BE2C (cell line): ENCODE measurements at regions not wholly inside any gene's neighbourhood (a gene's known extent, or its start where the extent isn't known, plus 50 kb on each side); places are given as distances from the start of the nearest gene placed in this dataset.
"Not testable (repeated sequence)": the region's sequence is repeated elsewhere in the genome, so short reads cannot be mapped to it uniquely, and the experiment has no call there.

Experiments used
- DNase-seq: peaks from one replicate; pipeline ENCODE4 v3.0.0-alpha.2; 2020
- H3K27me3 ChIP-seq: fragments of 250-450 bp; sonication (Bioruptor Pico); 2 replicates; pipeline ENCODE4 v1.5.1; 2020; ENCODE audit warnings: mild to moderate bottlenecking
- H3K36me3 ChIP-seq: fragments of 250-450 bp; sonication (Bioruptor Pico); 2 replicates; pipeline ENCODE4 v1.5.1; 2020; ENCODE audit warnings: mild to moderate bottlenecking
- H3K4me1 ChIP-seq: fragments of 250-450 bp; sonication (Bioruptor Pico); 2 replicates; pipeline ENCODE4 v1.5.1; 2020
- H3K4me3 ChIP-seq: 2 replicates; pipeline ENCODE4 v1.5.1; 2011; ENCODE audit warnings: low read depth, low read length
- H3K9me3 ChIP-seq: fragments of 250-450 bp; sonication (Bioruptor Pico); 2 replicates; pipeline ENCODE4 v1.5.1; 2020
- TF ChIP-seq, protein P1 (sequence below): IDR thresholded peaks from 2 replicates; pipeline ENCODE4 v1.5.1; 2012; ENCODE audit warnings: mild to moderate bottlenecking, low read depth, low read length

DNA sequence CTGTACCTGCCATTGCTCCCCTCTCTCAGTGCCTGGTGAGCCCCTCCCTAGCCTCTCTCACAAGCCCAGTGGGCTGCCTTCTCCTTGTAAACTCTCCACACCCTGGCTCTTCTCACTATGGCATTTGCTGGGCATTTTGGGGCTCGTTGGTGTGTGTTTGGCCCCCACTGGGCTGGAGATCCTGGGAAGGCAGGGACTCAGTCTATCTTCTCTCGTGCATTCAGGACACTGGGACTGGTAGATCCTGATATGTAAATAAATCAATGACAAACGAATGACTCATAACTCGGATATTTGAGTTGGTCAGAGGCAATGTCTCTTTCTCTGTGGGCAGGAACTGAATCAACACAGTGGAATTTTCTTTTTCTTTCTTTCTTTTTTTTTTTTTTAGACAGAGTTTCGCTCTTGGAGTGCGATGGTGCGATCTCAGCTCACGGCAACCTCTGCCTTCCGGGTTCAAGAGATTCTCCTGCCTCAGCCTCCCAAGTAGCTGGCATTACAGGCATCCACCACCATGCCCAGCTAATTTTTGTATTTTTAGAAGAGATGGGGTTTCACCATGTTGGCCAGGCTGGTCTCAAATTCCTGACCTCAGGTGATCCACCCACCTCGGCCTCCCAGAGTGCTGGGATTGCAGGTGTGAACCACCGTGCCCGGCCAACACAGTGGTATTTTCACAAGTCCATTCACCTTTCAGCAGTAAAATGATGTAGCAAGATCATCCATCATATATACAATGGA, 144.6 kb upstream of the SPRED2 start:
- Histone ChIP-seq H3K9me3 (no peaks in the 10 kb centered on the region), H3K4me3 (no peak overlapping the region), H3K36me3 (no peaks in the 10 kb centered on the region), H3K4me1 (no peaks in the 10 kb centered on the region), H3K27me3 (no peaks in the 10 kb centered on the region)
- no peak for DNase-seq
- TF ChIP-seq, protein P1, sequence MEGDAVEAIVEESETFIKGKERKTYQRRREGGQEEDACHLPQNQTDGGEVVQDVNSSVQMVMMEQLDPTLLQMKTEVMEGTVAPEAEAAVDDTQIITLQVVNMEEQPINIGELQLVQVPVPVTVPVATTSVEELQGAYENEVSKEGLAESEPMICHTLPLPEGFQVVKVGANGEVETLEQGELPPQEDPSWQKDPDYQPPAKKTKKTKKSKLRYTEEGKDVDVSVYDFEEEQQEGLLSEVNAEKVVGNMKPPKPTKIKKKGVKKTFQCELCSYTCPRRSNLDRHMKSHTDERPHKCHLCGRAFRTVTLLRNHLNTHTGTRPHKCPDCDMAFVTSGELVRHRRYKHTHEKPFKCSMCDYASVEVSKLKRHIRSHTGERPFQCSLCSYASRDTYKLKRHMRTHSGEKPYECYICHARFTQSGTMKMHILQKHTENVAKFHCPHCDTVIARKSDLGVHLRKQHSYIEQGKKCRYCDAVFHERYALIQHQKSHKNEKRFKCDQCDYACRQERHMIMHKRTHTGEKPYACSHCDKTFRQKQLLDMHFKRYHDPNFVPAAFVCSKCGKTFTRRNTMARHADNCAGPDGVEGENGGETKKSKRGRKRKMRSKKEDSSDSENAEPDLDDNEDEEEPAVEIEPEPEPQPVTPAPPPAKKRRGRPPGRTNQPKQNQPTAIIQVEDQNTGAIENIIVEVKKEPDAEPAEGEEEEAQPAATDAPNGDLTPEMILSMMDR, result no peak

DNA sequence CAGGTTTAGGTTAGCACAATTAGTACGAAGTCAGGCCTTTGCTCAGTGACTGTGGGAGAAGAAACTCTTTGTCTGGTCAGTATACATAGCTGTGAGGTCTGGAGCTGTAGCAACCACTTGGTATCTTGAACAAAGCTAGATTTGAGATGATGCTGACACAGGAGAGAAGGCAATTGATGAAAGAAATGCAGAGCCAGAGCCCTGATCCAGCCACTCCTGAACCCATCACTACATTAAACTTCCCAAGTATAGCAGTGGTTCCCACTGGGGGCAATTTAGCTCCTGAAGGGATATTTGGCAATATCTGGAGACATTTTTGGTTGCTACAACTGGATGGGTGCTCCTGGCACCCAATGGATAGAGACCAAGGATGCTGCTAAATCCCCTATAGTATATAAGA, 143.9 kb upstream of the SPRED2 start:
- TF ChIP-seq, protein P1, result no peak
- H3K4me1 ChIP-seq, result no peaks in the 10 kb centered on the region
- no peak for DNase-seq
- no peaks in the 10 kb centered on the region for H3K9me3 ChIP-seq
- H3K4me3 ChIP-seq, result no peak overlapping the region
- no peaks in the 10 kb centered on the region for H3K36me3 ChIP-seq
- H3K27me3 ChIP-seq, result no peaks in the 10 kb centered on the region

DNA sequence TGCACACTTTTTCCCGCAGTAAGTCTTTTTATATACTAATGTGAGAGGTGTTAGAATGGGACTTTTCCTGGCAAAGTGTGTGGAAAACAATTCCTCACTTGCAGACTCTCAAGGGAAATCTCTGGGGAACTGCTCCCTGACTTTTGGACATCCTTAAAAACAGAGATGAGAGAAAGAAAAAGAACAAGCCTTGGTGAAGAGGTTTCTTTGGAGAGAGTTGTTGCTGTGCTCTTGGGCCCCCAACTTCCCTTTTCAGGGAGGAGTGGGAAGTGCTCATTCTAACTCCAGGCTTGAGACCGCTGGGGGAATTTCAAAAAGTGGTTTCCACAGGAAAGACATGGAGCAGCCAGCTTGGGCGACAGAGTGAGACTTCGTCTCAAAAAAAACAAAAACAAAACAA, 142.6 kb upstream of the SPRED2 start:
- H3K9me3 ChIP-seq, result no peaks in the 10 kb centered on the region
- DNase-seq, result no peak
- no peaks in the 10 kb centered on the region for H3K4me1 ChIP-seq
- no peaks in the 10 kb centered on the region for H3K36me3 ChIP-seq
- no peak overlapping the region for H3K4me3 ChIP-seq
- TF ChIP-seq, protein P1, result no peak
- no peaks in the 10 kb centered on the region for H3K27me3 ChIP-seq

DNA sequence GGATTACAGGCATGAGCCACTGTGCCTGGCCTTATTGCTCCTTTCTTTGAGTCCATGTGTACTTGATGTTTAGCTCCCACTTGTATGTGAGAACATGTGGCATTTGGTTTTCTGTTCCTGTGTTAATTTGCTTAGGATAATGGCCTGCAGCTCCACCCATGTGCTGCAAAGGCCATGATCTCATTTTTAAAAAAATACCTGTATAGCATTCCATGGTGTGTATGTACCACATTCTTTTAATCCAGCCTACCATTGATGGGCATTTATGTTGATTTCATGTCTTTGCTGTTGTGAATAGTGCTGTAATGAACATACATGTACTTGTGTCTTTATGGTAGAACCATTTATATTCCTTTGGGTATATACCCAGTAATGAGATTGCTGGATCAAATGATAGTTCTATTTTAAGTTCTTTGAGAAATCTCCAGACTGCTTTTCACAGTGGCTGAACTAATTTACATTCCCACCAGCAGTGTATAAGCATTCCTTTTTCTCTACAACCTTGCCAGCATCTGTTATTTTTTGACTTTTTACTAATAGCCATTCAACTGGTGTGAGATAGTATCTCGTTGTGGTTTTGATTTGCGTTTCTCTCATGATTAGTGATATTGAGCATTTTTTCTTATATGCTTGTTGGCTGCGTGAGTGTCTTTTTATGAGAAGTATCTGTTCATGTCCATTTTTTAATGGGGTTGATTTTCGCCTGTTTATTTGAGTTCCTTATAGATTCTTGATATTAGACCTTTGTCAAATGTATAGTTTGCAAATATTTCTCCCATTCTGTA, 136.4 kb upstream of the SPRED2 start:
- H3K36me3 ChIP-seq, H3K27me3 ChIP-seq, DNase-seq, H3K9me3 ChIP-seq, H3K4me1 ChIP-seq, H3K4me3 ChIP-seq: not testable (repeated sequence)

DNA sequence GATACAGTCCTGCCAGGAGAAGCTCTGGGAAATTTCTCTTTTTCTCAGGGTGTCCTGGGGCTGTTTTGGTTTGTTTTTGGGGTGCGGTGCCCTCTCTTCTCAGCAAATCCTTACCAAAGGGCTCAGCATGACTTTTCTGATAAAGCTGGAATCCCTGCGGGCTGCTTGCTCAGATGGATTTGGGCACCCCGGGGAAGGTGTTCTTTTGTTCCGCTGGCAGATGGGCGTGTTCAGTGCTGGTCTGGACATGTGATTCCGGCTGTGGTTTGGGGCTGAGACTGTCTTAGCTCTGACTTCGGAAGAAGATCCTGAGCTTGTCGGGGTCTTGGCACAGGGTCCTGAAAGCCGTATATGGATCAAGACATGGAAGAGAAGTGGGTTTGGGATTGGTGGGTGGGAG, 134.2 kb upstream of the SPRED2 start:
- DNase-seq, result no peak
- Histone ChIP-seq H3K4me3 (no peak overlapping the region), H3K36me3 (no peaks in the 10 kb centered on the region)

DNA sequence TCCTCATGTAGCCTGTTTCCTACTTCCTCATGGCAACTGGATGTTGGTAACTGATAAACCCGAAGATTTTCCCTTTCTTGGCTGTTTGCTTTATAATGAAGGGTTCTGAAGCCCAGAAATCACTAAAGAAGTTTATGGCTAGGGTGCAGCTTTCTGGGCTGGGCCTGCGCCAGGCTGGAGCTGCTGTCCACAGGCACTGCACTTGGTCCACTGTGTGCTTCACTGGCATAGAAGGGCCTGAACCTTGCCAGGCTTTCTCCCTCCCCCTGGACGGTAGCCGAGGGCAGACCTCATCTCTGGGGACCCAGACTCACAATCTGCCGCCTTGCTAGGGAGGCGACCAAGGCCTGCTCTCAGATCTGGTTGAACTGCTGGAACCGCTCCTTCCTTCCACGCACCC, 133.3 kb upstream of the SPRED2 start:
- no peak for DNase-seq
- Histone ChIP-seq H3K4me1 (no peaks in the 10 kb centered on the region), H3K4me3 (no peak overlapping the region), H3K36me3 (no peaks in the 10 kb centered on the region), H3K27me3 (no peaks in the 10 kb centered on the region), H3K9me3 (no peaks in the 10 kb centered on the region)
- TF ChIP-seq, protein P1, result no peak

More for the DNA sequence above, 134.2 kb upstream of the SPRED2 start:
- Histone ChIP-seq H3K27me3 (no peaks in the 10 kb centered on the region), H3K4me1 (no peaks in the 10 kb centered on the region), H3K9me3 (no peaks in the 10 kb centered on the region)
- TF ChIP-seq, protein P1, result no peak
